PFSK-1 (cell line): ENCODE measurements at regions not wholly inside any gene's neighbourhood (a gene's known extent, or its start where the extent isn't known, plus 50 kb on each side); places are given as distances from the start of the nearest gene placed in this dataset.

Source experiments
- FOXP2 ChIP-seq: optimal IDR thresholded peaks from 2 replicates; pipeline ENCODE3; 2011; ENCODE audit warnings: borderline replicate concordance, control low read depth, inconsistent platforms; ENCODE audit not compliant: insufficient read depth; ENCODE audit errors: extremely low read length, extremely low read depth
- POLR2AphosphoS5 ChIP-seq: IDR thresholded peaks from 2 replicates; pipeline ENCODE4 v1.6.1; 2012; ENCODE audit warnings: low read depth, mild to moderate bottlenecking, control low read depth, low read length, moderate library complexity
- REST ChIP-seq, 2 experiments: IDR thresholded peaks; 2 replicates each; pipeline versions ENCODE4 v1.6.1 to v1.8.0; 2011 to 2012; ENCODE audit warnings: low read depth in 2 of 2, low read length in 2 of 2, control low read depth in 1 of 2, inconsistent platforms in 1 of 2, mild to moderate bottlenecking in 1 of 2, moderate library complexity in 1 of 2; ENCODE audit not compliant: insufficient read depth in 1 of 2
- SIN3A ChIP-seq: IDR thresholded peaks from 2 replicates; pipeline ENCODE4 v1.6.1; 2012; ENCODE audit warnings: mild to moderate bottlenecking, low read length, moderate library complexity, borderline replicate concordance; ENCODE audit not compliant: insufficient read depth
- TAF1 ChIP-seq: IDR thresholded peaks from 2 replicates; pipeline ENCODE4 v1.6.1; 2012; ENCODE audit warnings: low read length, control low read depth, borderline replicate concordance; ENCODE audit not compliant: insufficient read depth

- no peak for TF ChIP-seq SIN3A
- no peak for TF ChIP-seq FOXP2
These were observed 281.2 kb downstream of the IPO8 start for GRCh38 chr12:30414507-30414906.

GRCh38 chr12:30400349-30400748, 295.3 kb downstream of the IPO8 start:
- TF ChIP-seq TAF1 (no peak), REST (IDR thresholded peaks at IDR 0.05; ENCODE audit: insufficient read depth in 1 of 2, low read depth in 2 of 2, low read length in 2 of 2) (no peak), SIN3A (no peak), FOXP2 (no peak), POLR2AphosphoS5 (no peak)

- TF ChIP-seq POLR2AphosphoS5, result no peak
- TF ChIP-seq FOXP2, result no peak
- no peak for TF ChIP-seq REST (IDR thresholded peaks at IDR 0.05; ENCODE audit: insufficient read depth in 1 of 2, low read depth in 2 of 2, low read length in 2 of 2)
These were observed 295.8 kb downstream of the IPO8 start for GRCh38 chr12:30399859-30400258.

- no peak for TF ChIP-seq REST (IDR thresholded peaks at IDR 0.05; ENCODE audit: insufficient read depth in 1 of 2, low read depth in 2 of 2, low read length in 2 of 2)
- no peak for TF ChIP-seq POLR2AphosphoS5
- TF ChIP-seq FOXP2, result no peak
- no peak for TF ChIP-seq SIN3A
These were observed 299.1 kb downstream of the IPO8 start for GRCh38 chr12:30396576-30396975.

GRCh38 chr12:30395190-30395589, 300.5 kb downstream of the IPO8 start:
- TF ChIP-seq REST (IDR thresholded peaks at IDR 0.05; ENCODE audit: insufficient read depth in 1 of 2, low read depth in 2 of 2, low read length in 2 of 2) (no peak), TAF1 (no peak), POLR2AphosphoS5 (no peak), SIN3A (no peak), FOXP2 (no peak)
